ENCODE measurements at regions not wholly inside any gene's neighbourhood (a gene's known extent, or its start where the extent isn't known, plus 50 kb on each side); places are given as distances from the start of the nearest gene placed in this dataset.
"Not testable (repeated sequence)": the region's sequence is repeated elsewhere in the genome, so short reads cannot be mapped to it uniquely, and the experiment has no call there.

DNA sequence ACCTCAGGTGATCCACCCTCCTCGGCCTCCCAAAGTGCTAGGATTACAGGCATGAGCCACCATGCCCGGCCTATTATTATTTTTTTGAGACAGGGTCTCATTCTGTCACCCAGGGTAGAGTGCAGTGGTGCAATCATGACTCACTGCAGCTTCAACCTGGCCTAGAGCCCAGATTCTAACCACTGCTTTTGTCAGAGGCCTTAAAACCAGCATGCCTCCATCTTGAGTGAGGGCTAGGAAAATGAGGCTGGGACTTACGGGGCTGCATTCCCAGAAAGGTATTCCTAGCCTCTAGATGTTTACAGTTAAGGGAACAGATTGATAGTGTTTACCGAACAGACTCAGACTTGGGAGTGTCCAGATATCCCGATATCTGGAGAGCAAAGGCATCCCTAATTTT, 57.6 kb upstream of the ATF7IP2 start:
- TF ChIP-seq, protein P1, sequence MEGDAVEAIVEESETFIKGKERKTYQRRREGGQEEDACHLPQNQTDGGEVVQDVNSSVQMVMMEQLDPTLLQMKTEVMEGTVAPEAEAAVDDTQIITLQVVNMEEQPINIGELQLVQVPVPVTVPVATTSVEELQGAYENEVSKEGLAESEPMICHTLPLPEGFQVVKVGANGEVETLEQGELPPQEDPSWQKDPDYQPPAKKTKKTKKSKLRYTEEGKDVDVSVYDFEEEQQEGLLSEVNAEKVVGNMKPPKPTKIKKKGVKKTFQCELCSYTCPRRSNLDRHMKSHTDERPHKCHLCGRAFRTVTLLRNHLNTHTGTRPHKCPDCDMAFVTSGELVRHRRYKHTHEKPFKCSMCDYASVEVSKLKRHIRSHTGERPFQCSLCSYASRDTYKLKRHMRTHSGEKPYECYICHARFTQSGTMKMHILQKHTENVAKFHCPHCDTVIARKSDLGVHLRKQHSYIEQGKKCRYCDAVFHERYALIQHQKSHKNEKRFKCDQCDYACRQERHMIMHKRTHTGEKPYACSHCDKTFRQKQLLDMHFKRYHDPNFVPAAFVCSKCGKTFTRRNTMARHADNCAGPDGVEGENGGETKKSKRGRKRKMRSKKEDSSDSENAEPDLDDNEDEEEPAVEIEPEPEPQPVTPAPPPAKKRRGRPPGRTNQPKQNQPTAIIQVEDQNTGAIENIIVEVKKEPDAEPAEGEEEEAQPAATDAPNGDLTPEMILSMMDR (conservative IDR thresholded peaks at IDR 0.05; ENCODE audit: low read length), result not testable (repeated sequence)
- TF ChIP-seq EZH2phosphoT487 (IDR thresholded peaks at IDR 0.05; ENCODE audit: borderline replicate concordance, low read depth, low read length), result not testable (repeated sequence)

All from OCI-LY7 (cell line).